ENCODE measurements at regions not wholly inside any gene's neighbourhood (a gene's known extent, or its start where the extent isn't known, plus 50 kb on each side); places are given as distances from the start of the nearest gene placed in this dataset.
A peak's percentile ranks its signal among the peaks of the same experiment; 100 is the strongest.

GRCh38 chr4:130329036-130329435, 1233.1 kb downstream of the C4orf33 start:
- no peak overlapping the region for H3K4me3 ChIP-seq (ENCODE audit: low read depth, low read length)
- no peak for DNase-seq (ENCODE audit: low read depth)
- TF ChIP-seq MYC (IDR thresholded peaks at IDR 0.05; ENCODE audit: low read depth, low read length) (no peak), POLR2A (IDR thresholded peaks at IDR 0.05; ENCODE audit: extremely low read depth, insufficient read length) (no peak), CTCF (IDR thresholded peaks at IDR 0.05; ENCODE audit: low read depth, low read length) (no peak), MAX (IDR thresholded peaks at IDR 0.05; ENCODE audit: low read depth, low read length) (no peak)

- DNase-seq (ENCODE audit: low read depth) = no peak
- H3K4me3 ChIP-seq (ENCODE audit: low read depth, low read length) = no peak overlapping the region
- TF ChIP-seq POLR2A (IDR thresholded peaks at IDR 0.05; ENCODE audit: extremely low read depth, insufficient read length) (no peak), MAX (IDR thresholded peaks at IDR 0.05; ENCODE audit: low read depth, low read length) (no peak), MYC (IDR thresholded peaks at IDR 0.05; ENCODE audit: low read depth, low read length) (no peak), CTCF (IDR thresholded peaks at IDR 0.05; ENCODE audit: low read depth, low read length) (no peak)
Observed at GRCh38 chr4:130333241-130333759, 1237.3 kb downstream of the C4orf33 start.

GRCh38 chr4:130335417-130336194, 1239.7 kb downstream of the C4orf33 start:
- no peak for TF ChIP-seq CTCF (IDR thresholded peaks at IDR 0.05; ENCODE audit: low read depth, low read length)
- TF ChIP-seq POLR2A (IDR thresholded peaks at IDR 0.05; ENCODE audit: extremely low read depth, insufficient read length) = no peak
- TF ChIP-seq MYC (IDR thresholded peaks at IDR 0.05; ENCODE audit: low read depth, low read length) = no peak
- TF ChIP-seq MAX (IDR thresholded peaks at IDR 0.05; ENCODE audit: low read depth, low read length) = no peak
- no peak overlapping the region for H3K4me3 ChIP-seq (ENCODE audit: low read depth, low read length)
- no peak for DNase-seq (ENCODE audit: low read depth)

- H3K4me3 ChIP-seq (ENCODE audit: low read depth, low read length) = no peak overlapping the region
- peak; percentile 27 for DNase-seq (ENCODE audit: low read depth)
- TF ChIP-seq CTCF (IDR thresholded peaks at IDR 0.05; ENCODE audit: low read depth, low read length) = peak; percentile 32
- TF ChIP-seq MAX (IDR thresholded peaks at IDR 0.05; ENCODE audit: low read depth, low read length) = no peak
- TF ChIP-seq POLR2A (IDR thresholded peaks at IDR 0.05; ENCODE audit: extremely low read depth, insufficient read length) = no peak
- TF ChIP-seq MYC (IDR thresholded peaks at IDR 0.05; ENCODE audit: low read depth, low read length) = no peak
Observed at GRCh38 chr4:130336585-130337217, 1240.7 kb downstream of the C4orf33 start.

GRCh38 chr4:130338851-130339250, 1242.9 kb downstream of the C4orf33 start:
- TF ChIP-seq POLR2A (IDR thresholded peaks at IDR 0.05; ENCODE audit: extremely low read depth, insufficient read length) = no peak
- TF ChIP-seq CTCF (IDR thresholded peaks at IDR 0.05; ENCODE audit: low read depth, low read length) = no peak
- TF ChIP-seq MAX (IDR thresholded peaks at IDR 0.05; ENCODE audit: low read depth, low read length) = no peak
- DNase-seq (ENCODE audit: low read depth) = no peak
- no peak overlapping the region for H3K4me3 ChIP-seq (ENCODE audit: low read depth, low read length)
